ENCODE measurements at regions not wholly inside any gene's neighbourhood (a gene's known extent, or its start where the extent isn't known, plus 50 kb on each side); places are given as distances from the start of the nearest gene placed in this dataset.
"Not testable (repeated sequence)": the region's sequence is repeated elsewhere in the genome, so short reads cannot be mapped to it uniquely, and the experiment has no call there.

- DNase-seq: peak; percentile 50
Measured at GRCh38 chr16:72501739-72502593, 330.0 kb upstream of the PMFBP1 start.

DNA sequence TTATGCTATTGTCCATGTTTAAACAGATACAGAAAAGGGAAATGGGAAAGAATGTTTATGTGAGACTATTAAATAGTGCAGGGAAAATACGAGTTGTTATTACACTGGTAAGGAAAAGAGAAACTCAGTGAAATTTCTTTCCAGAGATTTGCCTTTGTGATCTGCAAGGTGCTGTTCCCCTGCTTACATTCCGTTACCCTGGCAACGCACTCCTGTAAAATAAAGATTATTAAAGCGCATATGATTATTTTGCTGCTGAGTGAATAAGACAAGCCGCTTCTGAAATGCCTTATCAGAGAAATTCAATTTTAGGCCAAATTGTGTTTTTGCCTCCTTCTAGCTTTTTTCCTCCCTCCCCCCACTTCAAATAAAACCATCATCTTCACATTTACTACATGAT lies 328.6 kb upstream of the PMFBP1 start:
- DNase-seq: no peak

GRCh38 chr16:72493716-72494415 lies 321.9 kb upstream of the PMFBP1 start:
- no peak for DNase-seq

DNA sequence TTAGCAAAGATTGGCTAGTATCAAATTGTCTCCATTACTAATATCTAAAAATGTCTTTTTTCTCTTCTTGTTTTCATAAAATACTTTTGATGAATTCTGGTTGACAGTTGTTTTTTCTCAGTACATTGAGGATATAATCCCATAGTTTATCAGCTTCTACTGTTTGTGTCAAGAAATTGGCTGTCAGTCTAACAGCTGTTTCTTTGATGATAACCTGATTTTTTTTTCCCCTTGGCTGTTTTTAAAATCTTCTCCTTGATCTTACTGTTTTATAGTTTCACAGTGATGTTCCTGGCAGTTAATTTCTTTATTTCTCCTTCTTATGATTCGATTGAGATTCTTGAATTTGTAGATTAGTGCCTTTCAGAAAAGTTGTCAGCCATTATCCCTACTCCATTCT lies 315.3 kb upstream of the PMFBP1 start:
- no peak for DNase-seq

GRCh38 chr16:72482695-72483094 lies 310.7 kb upstream of the PMFBP1 start:
- no peak for DNase-seq

DNA sequence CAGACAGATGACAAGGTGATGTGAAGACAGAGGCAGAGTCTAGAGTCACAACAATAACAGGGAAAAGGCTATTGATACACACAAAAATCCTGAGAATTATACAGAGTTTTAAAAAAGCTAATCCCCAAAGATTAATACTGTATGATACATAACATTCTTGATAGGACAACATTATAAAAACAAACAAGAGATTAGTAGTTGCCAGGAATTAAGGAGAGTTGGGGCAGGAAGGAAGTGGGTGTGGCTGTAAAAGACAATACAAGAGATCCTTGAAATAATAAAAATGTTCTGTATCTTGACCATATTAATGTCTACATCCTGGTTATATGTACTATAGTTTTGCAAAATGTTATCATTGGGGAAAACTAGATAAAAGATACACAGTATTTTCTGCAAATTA lies 309.5 kb upstream of the PMFBP1 start:
- no peak for DNase-seq

GRCh38 chr16:72480911-72481310 lies 309.0 kb upstream of the PMFBP1 start:
- no peak for DNase-seq

DNA sequence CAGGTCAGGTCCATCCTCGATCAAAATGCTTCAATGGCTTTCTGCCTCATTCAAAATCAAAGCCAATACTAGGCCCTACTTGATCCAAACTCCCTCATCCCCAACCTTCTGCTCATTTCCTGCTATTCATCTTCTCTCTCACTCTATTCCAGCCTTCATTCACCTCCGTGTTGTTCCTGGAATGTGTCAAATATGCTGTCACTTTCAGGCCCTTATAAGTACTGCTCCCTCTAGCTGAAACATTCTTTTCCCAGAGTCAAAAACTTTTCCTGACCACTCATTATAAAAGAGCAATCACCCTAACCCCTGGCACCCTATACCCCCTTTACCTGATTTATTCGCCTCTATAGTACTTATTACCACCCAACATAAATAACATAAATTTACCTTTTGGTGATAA lies 303.7 kb upstream of the PMFBP1 start:
- no peak for DNase-seq

- DNase-seq: peak; percentile 1
Measured at GRCh38 chr16:72474501-72475123, 302.7 kb upstream of the PMFBP1 start.

- no peak for DNase-seq
Measured at GRCh38 chr16:72473631-72474030, 301.7 kb upstream of the PMFBP1 start.

GRCh38 chr16:72471317-72471924 lies 299.5 kb upstream of the PMFBP1 start:
- no peak for DNase-seq

- no peak for DNase-seq
Measured at GRCh38 chr16:72470541-72470940, 298.6 kb upstream of the PMFBP1 start.

DNA sequence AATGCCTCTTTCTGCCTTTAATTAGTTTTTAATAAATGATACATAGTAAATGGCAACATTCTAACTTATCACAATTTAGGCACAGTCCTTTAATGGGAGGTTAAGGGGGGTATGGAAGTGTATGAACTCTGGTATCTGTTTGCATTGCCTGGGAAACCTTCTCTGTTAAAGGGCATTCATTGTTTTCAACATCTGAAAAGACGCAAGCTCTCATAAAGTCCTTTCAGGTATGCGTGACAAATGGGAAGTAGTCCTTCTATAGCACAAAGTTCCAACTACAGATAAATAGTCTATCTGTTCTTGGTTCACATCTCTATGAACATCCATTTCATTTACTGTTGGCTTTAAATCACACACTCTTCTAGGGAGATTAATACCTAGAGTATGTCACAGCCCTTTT lies 298.0 kb upstream of the PMFBP1 start:
- no peak for DNase-seq

GRCh38 chr16:72468582-72468981 lies 296.6 kb upstream of the PMFBP1 start:
- DNase-seq: no peak

DNA sequence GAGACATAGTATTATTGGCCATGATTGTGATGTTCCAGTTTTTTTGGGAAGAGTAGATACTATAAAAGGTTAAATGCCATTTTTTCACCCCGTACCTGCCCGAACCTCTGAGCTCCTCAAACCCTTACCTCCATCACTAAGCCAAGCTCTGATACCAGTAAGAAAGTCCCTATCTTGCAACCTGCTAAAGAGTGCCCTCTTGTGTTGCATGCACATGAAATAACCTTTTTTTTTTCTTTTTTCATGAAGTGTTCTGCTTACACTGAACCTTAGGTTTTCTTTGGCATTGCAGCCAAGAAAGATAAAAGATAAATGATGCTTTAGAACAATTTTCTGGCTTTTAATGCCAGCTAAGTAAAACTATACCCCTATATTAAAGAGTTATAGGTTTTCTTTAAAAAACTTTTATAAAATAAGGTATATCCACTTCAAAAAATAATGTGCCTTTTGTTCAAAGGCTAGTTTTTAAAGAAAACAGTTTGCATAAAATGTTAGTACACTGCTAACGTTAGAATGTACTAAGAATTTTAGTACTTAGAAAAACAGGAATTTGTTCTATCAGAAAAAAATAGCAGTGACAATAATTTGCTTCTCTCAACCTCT lies 295.3 kb upstream of the PMFBP1 start:
- DNase-seq: peak; percentile 31

DNA sequence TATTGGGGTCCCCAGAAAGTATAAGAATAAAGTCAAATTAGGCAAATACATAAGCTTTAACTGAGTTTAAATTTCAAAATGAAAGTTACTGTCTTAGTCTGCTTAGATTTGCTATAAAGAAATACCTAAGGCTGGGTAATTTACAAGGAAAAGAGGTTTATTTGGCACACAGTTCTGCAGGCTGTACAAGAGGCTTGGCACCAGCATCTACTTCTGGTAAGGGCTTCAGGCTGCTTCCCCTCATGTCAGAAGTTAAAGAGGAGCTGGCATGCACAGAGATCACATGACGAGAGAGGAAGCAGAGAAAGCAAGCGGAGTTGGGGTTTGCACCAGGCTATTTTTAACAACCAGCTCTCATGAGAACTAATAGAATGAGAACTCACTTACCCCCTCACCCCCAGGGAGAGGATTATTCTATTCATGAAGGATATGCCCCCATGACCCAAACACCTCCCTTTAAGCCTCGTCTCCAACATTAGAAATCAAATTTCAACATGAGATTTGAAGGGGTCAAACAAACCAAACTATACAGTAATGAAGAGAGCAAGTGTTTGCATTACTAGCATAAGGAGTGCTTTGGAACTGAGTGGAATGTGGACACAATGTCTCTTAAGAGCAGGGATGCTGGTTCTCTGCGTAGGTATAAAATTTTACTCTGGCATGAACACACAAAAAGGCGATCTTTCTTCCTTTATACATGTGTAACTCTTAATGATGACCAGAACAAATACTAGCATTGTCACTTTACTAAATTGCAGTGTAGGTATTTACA lies 292.8 kb upstream of the PMFBP1 start:
- no peak for DNase-seq

DNA sequence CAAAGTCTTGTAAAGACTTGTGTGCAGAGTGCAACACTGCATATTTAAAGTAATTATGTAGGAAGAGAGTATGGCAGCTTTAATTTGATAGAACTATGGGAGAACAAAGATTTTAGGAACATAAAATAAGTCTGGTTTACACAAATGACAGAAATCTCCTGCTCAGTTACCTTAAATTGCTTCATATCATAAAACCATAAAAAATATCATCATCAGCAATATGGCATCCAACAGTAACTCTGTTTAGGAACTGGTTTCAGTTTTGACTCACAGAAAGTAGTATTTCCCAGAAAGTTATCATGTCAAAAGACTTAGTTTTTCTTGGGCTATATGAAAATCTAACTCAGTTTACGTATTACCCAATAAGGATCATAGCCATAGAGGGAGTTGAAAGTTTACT lies 292.1 kb upstream of the PMFBP1 start:
- DNase-seq: no peak

- no peak for DNase-seq
Measured at GRCh38 chr16:72458035-72458434, 286.1 kb upstream of the PMFBP1 start.

DNA sequence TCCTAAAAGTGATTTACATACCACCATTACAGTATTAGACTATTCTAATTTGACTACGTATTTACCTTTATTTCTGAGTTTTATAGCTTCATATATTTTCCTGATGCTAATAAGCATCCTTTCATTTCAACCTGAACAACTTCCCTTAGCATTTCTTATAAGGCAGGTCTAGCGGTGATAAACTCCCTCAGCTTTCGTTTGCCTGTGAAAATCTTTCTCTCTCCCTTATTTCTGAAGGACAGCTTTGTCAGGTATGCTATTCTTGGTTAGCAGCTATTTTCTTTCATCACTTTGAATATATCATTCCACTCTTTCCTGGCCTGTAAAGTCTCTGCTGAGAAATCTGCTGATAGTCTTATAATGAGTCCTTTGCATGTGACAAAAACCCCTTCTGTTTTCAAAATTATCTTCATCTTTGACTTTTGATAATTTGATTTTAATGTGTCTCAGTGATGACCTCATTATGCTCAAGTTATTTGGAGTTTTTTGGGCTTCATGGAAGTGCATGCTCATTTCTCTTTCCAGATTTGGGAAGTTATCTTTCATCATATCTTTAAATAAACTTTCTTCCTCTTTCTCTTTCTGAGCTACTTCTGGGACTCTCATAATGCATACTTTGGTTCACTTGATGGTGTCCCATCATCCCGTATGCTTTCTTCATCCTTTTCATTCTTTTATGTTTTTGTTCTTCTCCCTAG lies 285.4 kb upstream of the PMFBP1 start:
- DNase-seq: no peak

DNA sequence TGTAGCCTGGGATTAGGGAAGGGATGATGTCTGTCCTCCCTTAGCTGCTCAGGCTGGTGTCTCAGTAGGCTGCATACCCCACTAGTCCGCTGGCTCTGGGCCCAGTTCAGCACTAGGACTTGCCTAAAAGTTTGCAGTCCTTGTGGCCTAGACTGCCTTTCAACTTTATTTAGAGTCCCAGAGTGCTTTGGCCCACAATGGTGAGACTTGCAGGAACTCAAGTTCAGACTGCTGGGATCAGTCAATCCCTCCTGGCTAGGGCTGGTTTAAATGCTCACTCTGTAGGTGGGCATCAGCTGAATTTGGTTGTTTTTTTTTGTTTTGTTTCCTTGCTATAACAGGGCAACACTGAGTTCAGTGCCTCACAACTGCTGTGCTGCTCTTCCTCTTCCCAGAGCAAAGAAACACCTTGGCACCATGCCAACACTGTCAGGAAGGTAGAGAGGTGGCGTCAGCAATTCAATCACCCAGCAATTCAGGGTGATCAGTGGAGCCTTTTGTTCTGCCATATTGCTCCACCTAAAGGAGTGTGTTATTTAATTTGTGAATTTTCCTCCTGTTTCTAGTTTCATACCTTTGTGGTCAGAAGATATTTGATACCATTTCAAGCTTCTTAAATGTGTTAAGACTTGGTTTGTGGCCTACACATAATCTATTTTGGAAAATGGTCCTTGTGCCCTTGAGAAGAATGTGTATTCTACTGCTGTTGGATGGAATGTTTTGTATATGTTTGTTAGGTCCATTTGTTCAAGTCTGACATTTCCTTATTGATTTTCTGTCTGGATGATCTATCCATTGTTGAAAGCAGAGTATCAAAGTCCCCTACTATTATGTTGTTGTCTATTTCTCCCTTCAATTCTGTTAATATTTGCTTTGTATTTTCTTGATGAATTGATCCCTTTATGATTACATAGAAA lies 284.0 kb upstream of the PMFBP1 start:
- peak; percentile 43 for DNase-seq

GRCh38 chr16:72453856-72454255 lies 281.9 kb upstream of the PMFBP1 start:
- not testable (repeated sequence) for DNase-seq

All from NCI-H1436 (cell line).